Fibroblast of pulmonary artery (primary cell): ENCODE measurements at regions not wholly inside any gene's neighbourhood (a gene's known extent, or its start where the extent isn't known, plus 50 kb on each side); places are given as distances from the start of the nearest gene placed in this dataset.
"Not testable (repeated sequence)": the region's sequence is repeated elsewhere in the genome, so short reads cannot be mapped to it uniquely, and the experiment has no call there.

Experiments used
- DNase-seq: peaks from one replicate; pipeline ENCODE4 v3.0.0-alpha.2; 2010; ENCODE audit warnings: low read depth
- H3K4me3 ChIP-seq: replicated peaks from 2 replicates; pipeline ENCODE4 v1.5.1; 2011; ENCODE audit warnings: low read depth, mild to moderate bottlenecking, control low read depth, low read length, moderate library complexity
- TF ChIP-seq, protein P1 (sequence below): IDR thresholded peaks from 2 replicates; pipeline ENCODE4 v1.5.1; 2011; ENCODE audit warnings: mild to moderate bottlenecking, control low read depth, low read length, inconsistent platforms; ENCODE audit errors: missing control alignments

DNA sequence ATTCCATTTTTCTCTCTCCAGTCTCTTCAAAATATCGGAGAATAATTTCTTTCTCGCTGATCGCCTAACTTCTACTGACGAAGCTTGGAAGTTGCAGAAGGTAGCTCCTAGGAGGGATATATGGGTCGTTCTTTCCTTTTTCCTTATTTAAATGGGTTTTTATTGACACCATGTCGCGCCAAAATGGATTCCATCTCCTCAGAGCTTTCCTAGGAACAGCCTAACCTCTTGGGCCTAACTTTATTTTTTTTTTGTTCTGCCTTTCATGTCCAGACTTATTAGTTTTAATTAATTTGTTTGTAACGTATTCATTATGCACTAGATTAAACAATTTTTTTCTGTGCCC, 92.0 kb upstream of the XIST start:
- H3K4me3 ChIP-seq, result peak overlapping the region; percentile 86
- DNase-seq, result no peak
- TF ChIP-seq, protein P1, sequence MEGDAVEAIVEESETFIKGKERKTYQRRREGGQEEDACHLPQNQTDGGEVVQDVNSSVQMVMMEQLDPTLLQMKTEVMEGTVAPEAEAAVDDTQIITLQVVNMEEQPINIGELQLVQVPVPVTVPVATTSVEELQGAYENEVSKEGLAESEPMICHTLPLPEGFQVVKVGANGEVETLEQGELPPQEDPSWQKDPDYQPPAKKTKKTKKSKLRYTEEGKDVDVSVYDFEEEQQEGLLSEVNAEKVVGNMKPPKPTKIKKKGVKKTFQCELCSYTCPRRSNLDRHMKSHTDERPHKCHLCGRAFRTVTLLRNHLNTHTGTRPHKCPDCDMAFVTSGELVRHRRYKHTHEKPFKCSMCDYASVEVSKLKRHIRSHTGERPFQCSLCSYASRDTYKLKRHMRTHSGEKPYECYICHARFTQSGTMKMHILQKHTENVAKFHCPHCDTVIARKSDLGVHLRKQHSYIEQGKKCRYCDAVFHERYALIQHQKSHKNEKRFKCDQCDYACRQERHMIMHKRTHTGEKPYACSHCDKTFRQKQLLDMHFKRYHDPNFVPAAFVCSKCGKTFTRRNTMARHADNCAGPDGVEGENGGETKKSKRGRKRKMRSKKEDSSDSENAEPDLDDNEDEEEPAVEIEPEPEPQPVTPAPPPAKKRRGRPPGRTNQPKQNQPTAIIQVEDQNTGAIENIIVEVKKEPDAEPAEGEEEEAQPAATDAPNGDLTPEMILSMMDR, result no peak

DNA sequence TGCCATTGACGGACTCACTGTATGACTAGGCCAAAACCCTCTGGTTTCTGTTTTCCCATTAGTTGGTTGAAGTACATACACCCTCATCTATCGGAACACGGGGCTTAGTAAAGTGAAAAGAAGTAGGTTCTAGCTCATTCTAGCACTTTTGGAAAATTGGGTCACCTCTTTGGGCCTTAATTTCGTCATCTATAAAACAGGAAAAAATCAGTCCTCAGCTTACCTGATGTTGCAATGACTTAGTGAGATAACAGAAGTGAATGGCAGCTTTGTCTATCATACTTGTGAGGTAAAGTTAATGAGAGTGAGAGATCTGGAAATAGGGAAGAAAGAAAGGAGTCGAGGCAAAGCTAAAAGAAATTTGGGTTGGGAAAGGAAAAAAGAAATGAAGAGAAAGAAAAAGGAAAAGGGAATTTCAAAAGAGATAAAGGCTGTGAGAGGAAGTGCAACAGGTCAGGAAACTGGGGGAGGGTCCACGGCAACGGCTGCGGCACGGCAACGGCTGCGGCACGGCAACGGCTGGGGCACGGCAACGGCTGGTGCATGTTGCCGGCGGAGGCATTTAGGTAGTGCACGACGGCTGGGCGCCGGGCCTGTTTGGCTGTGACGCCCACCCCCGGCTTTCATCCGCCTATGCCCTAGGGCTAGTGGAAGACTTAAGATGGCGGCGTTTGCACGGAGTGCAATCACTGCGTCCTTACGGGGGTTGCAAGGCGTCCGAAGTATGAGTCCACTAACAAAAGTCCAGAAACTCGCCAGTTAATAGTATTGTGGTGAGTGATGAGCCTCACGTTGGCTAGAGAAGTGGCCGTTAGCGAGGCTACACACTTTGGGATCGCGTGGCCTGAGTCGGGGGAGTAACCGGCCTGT, 91.4 kb upstream of the XIST start:
- TF ChIP-seq, protein P1, result no peak
- peak overlapping the region; percentile 86 for H3K4me3 ChIP-seq
- DNase-seq, result peak; percentile 88

DNA sequence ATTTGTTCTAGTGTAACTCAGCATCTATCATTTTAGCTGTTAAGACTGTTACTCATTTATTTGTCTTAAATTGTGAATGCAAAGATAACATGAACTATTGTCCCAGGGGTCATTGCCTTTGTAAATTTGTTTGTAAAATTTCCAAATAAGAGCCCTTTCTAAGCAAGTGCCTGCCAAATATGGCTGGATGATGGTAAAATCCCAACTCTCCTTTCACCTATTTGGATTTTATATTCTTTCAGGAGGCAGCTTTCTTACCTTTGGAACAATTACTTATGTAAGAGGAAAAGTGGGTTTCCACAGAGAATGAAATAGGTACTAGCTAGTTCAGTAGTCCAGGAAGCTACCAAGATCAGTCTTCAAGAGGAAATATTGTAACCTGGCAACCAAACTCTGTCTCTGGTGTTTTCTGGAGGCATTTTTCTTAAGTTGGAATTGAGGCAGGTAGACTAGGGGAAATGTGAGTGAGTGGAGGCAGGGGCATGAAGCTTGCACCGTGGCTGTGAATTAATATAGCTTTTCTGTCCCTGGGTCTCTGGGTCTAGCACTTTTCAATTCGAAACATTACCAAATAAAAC, 88.5 kb upstream of the XIST start:
- H3K4me3 ChIP-seq, result no peak overlapping the region
- DNase-seq, result peak; percentile 28
- TF ChIP-seq, protein P1, result no peak

DNA sequence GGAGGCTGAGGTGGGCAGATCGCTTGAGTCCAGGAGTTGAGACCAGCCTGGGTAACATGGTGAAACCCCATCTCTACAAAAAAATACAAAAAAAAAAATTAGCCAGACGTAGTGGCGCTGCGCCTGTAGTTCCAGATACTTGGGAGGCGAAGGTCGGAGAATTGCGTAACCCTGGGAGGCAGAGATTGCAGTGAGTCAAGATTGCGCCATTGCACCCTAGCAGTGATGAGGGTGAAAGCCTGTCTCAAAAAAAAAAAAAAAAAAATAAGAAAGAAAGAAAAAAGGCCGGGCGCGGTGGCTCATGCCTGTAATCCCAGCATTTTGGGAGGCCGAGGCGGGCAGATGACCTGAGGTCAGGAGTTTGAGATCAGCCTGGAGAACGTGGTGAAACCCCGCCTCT, 85.3 kb upstream of the XIST start:
- H3K4me3 ChIP-seq, result not testable (repeated sequence)
- peak; percentile 38 for DNase-seq

DNA sequence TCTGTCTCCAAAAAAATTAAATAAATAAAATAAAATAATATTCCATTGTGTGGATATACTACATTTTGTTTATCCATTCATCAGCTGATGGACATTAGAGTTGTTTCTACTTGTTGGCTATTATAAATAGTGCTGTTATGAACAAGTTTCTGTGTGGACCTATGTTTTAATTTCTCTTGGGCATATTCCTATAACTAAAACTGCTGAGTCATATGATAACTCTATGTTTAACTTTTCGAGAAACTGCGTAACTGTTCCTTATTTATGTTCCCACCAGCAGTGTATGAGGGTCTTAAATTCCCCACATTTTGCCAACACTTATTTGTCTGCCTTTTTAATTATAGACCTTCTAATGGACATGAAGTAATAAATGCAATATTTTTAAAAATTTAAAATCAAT, 80.0 kb upstream of the XIST start:
- DNase-seq, result no peak
- H3K4me3 ChIP-seq, result no peak overlapping the region
- TF ChIP-seq, protein P1, result no peak

DNA sequence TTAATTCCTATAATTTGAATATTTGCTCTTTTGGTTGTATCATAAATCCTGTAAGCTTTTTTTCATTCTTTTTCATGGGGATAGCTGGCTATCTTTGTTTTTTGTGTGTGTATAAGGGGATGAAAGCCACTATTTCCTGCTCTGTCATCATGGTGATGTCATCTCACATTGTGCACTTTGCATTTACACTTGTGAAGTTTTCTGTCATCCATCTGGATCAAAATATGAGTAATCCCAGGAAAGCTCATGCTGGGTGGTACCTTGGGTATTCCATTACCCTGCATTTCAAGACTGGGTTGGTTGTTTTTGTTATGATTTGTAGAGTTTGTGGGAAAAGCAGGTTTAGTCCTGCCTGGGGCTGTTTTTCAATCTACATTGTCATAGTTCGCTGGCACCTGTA, 77.8 kb upstream of the XIST start:
- TF ChIP-seq, protein P1, result no peak
- H3K4me3 ChIP-seq, result no peak overlapping the region
- DNase-seq, result peak; percentile 21

DNA sequence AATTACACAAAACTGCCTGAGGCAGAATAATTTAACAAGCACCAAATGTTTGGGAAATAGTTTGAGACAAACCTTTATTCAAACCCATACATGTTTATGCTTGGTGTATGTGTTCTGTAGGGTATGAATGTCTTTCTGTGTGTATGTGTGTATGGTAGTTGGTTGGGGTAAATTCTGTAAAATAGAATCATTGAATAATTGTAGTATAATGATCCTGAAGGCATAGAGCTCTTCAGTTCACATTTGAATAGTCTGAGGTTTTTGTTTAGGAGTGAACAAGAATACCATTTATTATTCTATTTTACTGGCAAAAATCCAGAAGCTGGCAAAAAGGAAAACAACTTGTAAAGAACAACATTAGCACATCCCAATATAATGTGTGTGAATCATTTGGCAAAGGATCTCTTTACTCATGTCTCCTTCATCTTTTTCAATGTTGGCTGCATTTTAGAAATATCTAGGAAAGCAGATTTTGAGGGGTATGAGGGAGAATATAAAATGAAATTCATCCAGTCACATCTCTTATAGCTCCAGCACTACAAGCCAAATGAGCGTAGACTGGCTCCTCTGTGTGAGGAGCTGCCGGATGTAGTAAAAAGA, 70.4 kb upstream of the XIST start:
- peak; percentile 37 for DNase-seq
- TF ChIP-seq, protein P1, result no peak
- H3K4me3 ChIP-seq, result no peak overlapping the region
